ENCODE measurements at regions not wholly inside any gene's neighbourhood (a gene's known extent, or its start where the extent isn't known, plus 50 kb on each side); places are given as distances from the start of the nearest gene placed in this dataset.
A peak's percentile ranks its signal among the peaks of the same experiment; 100 is the strongest.
"Not testable (repeated sequence)": the region's sequence is repeated elsewhere in the genome, so short reads cannot be mapped to it uniquely, and the experiment has no call there.

DNA sequence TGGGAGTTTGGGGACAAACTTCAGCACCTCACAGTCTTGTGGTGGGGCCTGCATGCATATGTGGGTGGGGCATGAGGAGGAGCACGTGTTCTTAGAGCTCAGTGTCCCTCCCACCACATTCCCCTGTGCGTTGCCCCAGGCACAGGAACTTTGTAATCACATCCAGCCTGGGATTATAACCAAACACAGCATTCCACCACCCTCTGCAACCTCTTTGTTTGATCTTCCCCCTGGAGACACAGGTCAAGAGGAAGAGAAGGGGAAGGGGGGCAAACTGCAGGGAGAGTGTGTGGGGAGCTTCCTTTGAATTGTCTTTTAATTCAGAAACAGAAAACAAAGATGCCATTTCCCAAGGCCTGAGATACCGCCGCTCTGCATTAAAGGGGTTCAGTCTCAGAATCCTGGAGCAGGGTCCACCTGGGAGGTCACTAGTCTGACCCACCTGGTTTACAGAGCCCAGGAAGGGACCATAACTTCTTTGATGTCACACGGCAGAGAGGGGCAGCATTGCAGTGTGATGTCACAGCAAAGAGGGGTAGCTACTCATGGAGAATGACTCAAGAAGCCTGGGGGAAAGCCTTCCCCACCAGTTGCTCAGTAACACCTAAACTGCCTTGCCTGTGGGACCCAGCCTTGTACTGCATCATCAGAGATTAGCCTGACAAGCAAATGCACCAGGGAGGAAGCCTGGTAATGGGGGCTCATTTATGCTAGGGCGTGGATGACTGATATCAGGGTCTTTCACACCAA, 106.3 kb upstream of the RNU6-1 start:
- peak overlapping the region; percentile 57 to 83 (median 76) for H3K27ac ChIP-seq
- H3K27me3 ChIP-seq, result no peaks in the 10 kb centered on the region
- H3K9me3 ChIP-seq, result no peaks in the 10 kb centered on the region
- peak in 1 of 2 donors; percentile 52 for DNase-seq (ENCODE audit: low spot score in 2 of 2)
- H3K36me3 ChIP-seq, result no peaks in the 10 kb centered on the region
- no peak overlapping the region for H3K4me3 ChIP-seq
- TF ChIP-seq POLR2A (IDR thresholded peaks at IDR 0.05), result peak in 1 of 2 donors; percentile 33
- peak; percentile 40 to 51 for TF ChIP-seq EP300 (IDR thresholded peaks at IDR 0.05)
- TF ChIP-seq, protein P1, sequence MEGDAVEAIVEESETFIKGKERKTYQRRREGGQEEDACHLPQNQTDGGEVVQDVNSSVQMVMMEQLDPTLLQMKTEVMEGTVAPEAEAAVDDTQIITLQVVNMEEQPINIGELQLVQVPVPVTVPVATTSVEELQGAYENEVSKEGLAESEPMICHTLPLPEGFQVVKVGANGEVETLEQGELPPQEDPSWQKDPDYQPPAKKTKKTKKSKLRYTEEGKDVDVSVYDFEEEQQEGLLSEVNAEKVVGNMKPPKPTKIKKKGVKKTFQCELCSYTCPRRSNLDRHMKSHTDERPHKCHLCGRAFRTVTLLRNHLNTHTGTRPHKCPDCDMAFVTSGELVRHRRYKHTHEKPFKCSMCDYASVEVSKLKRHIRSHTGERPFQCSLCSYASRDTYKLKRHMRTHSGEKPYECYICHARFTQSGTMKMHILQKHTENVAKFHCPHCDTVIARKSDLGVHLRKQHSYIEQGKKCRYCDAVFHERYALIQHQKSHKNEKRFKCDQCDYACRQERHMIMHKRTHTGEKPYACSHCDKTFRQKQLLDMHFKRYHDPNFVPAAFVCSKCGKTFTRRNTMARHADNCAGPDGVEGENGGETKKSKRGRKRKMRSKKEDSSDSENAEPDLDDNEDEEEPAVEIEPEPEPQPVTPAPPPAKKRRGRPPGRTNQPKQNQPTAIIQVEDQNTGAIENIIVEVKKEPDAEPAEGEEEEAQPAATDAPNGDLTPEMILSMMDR (IDR thresholded peaks at IDR 0.05), result no peak
- H3K4me1 ChIP-seq, result peaks cover 0 to 40% (median 8%) of the 10 kb centered on the region in 4 donors
- 45 to 52% methylated on average over 6 of the region's 6 CpGs for WGBS, 2 donors

DNA sequence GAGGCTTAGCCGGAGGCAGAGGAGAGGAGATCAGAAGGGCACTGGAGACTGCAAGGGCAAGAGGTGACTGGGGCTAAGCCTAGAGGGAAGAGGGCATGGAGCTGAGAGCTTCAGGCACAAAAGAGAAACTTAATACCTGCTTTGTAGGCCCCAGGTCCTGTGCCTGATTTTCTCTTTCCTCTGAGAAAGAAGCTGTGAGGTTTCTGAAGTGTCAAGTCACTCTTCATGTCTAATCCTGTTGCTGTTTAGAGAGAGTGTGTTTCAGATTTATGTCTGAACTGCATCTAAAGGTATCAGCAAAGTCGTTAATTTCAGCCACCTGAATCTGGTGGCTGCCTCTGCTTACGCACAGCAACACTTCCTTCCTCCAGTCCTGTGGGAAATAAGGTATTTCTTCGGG, 106.9 kb upstream of the RNU6-1 start:
- 58 to 62% methylated on average over 4 of the region's 4 CpGs for WGBS, 2 donors
- Histone ChIP-seq H3K27me3 (no peaks in the 10 kb centered on the region), H3K4me3 (no peak overlapping the region), H3K27ac (peak overlapping the region; percentile 57 to 83 (median 76)), H3K36me3 (no peaks in the 10 kb centered on the region), H3K4me1 (peaks cover 0 to 40% (median 8%) of the 10 kb centered on the region in 4 donors), H3K9me3 (no peaks in the 10 kb centered on the region)
- TF ChIP-seq, protein P1 (IDR thresholded peaks at IDR 0.05), result no peak
- TF ChIP-seq POLR2A (IDR thresholded peaks at IDR 0.05) (no peak), EP300 (IDR thresholded peaks at IDR 0.05) (no peak)
- no peak for DNase-seq (ENCODE audit: low spot score in 2 of 2)

- Histone ChIP-seq H3K9me3 (no peaks in the 10 kb centered on the region), H3K27me3 (no peaks in the 10 kb centered on the region), H3K4me3 (no peak overlapping the region), H3K4me1 (peaks cover 0 to 40% (median 8%) of the 10 kb centered on the region in 4 donors), H3K36me3 (no peaks in the 10 kb centered on the region), H3K27ac (peak overlapping the region in 3 of 4 donors; percentile 30 to 83 (median 77))
- DNase-seq (ENCODE audit: low spot score in 2 of 2), result no peak
- no peak for TF ChIP-seq POLR2A (IDR thresholded peaks at IDR 0.05)
- no peak for TF ChIP-seq EP300 (IDR thresholded peaks at IDR 0.05)
- TF ChIP-seq, protein P1 (IDR thresholded peaks at IDR 0.05), result no peak
- 85 to 87% methylated on average over 8 of the region's 8 CpGs for WGBS, 2 donors
Measured at GRCh38 chr15:67947254-67948039, 106.7 kb upstream of the PIAS1 start.

- Histone ChIP-seq H3K27me3 (no peaks in the 10 kb centered on the region), H3K36me3 (no peaks in the 10 kb centered on the region), H3K4me1 (peaks cover 0 to 40% (median 8%) of the 10 kb centered on the region in 4 donors), H3K9me3 (no peaks in the 10 kb centered on the region), H3K27ac (peak overlapping the region in 1 of 4 donors; percentile 83), H3K4me3 (no peak overlapping the region)
- DNase-seq (ENCODE audit: low spot score in 2 of 2), result no peak
- TF ChIP-seq POLR2A (IDR thresholded peaks at IDR 0.05) (no peak), EP300 (IDR thresholded peaks at IDR 0.05) (no peak)
- TF ChIP-seq, protein P1 (IDR thresholded peaks at IDR 0.05), result no peak
- WGBS, 2 donors, result 98% methylated on average over 2 of the region's 2 CpGs
Measured at GRCh38 chr15:67948215-67948614, 105.9 kb upstream of the PIAS1 start.

- WGBS, 2 donors, result 77 to 89% methylated on average over 3 of the region's 3 CpGs
Measured at GRCh38 chr15:67951187-67951586, 102.9 kb upstream of the PIAS1 start.

More at GRCh38 chr15:67951187-67951586, 102.9 kb upstream of the PIAS1 start:
- not testable (repeated sequence) for DNase-seq (ENCODE audit: low spot score in 2 of 2); H3K36me3 ChIP-seq; H3K27me3 ChIP-seq; H3K27ac ChIP-seq; H3K4me3 ChIP-seq; H3K9me3 ChIP-seq
- H3K4me1 ChIP-seq, result peaks cover 0 to 28% (median 2%) of the 10 kb centered on the region in 4 donors
